ENCODE measurements at regions not wholly inside any gene's neighbourhood (a gene's known extent, or its start where the extent isn't known, plus 50 kb on each side); places are given as distances from the start of the nearest gene placed in this dataset.

GRCh38 chr5:5079876-5080275 lies 60.3 kb upstream of the ADAMTS16 start:
- TF ChIP-seq CTCF (IDR thresholded peaks at IDR 0.05) (no peak), POLR2A (IDR thresholded peaks at IDR 0.05) (no peak)

Data from esophagus squamous epithelium (tissue), 4 donors.